ENCODE measurements at regions not wholly inside any gene's neighbourhood (a gene's known extent, or its start where the extent isn't known, plus 50 kb on each side); places are given as distances from the start of the nearest gene placed in this dataset.
A peak's percentile ranks its signal among the peaks of the same experiment; 100 is the strongest.

DNA sequence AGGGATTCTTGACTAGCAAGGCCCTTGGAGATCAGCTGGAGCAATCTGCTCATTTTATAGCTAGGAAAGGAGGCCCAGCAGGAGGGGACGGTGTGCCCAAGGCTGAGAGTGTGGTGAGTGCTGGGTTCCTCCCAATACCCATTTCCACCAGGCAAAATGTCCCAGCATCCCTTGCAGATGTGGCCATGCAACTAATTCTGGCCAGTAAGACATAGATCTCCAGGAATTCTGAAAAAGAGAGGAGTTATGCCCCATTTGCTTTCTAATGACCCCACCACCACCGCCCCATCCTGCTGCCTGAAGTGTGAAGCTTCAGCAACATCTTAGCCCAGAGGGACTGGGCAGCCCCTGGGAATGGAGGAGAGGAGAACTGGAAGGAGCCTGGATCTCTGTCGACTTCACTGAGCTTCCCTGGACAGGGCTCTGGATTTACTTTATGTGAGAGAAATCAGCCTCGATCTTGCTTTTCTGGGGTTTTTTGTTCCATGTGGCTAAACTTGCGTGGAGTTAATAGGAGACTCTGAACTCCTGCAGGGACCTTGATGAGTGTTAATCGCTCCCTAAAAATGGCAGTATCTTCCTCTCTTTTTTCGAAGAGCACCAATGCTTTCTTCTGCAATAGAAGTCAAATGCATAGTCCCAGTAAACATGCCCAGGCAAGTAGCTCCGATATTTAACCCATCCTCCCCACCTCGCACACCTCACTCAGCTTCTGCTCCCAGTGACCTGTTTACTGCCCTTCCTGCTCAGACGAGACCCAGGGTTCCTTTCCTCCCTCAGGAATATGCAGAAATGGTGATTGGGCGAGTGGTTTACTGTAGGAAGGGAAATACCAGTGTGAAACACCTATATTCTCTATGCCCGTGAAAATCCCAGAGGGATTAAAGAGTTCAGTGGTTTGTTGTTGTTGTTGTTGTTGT lies 127.5 kb upstream of the GPR26 start:
- CTCF ChIA-PET (ENCODE audit: low intra/inter-chr PET ratio): no interaction called here
- no peaks in the 10 kb centered on the region for H3K9me1 ChIP-seq (ENCODE audit: control insufficient read depth, insufficient read depth, low read length)
- no peak overlapping the region for H3K9ac ChIP-seq (ENCODE audit: insufficient read depth in 1 of 2, low read depth in 2 of 2, low read length in 2 of 2)
- DNase-seq (ENCODE audit: extremely low read depth in 1 of 4, low spot score in 3 of 4): no peak
- H3K79me2 ChIP-seq (ENCODE audit: control insufficient read depth, insufficient read depth, low read length): no peaks in the 10 kb centered on the region
- FAIRE-seq: no peak
- H3K36me3 ChIP-seq (ENCODE audit: control insufficient read depth, insufficient read depth, low read length): no peaks in the 10 kb centered on the region
- H3K27me3 ChIP-seq (ENCODE audit: control insufficient read depth in 2 of 2, insufficient read depth in 2 of 2, low read length in 2 of 2): no peaks in the 10 kb centered on the region
- H3K4me2 ChIP-seq (ENCODE audit: insufficient read depth, low read length): no peak overlapping the region
- ATAC-seq: no peak
- H3K4me1 ChIP-seq (replicated peaks in 1 of 2; ENCODE audit: control insufficient read depth in 2 of 2, insufficient read depth in 2 of 2, low read length in 2 of 2): no peaks in the 10 kb centered on the region
- no peaks in the 10 kb centered on the region for H4K20me1 ChIP-seq (replicated peaks; ENCODE audit: control insufficient read depth, insufficient read depth, low read length)
- H3K9me3 ChIP-seq (replicated peaks; ENCODE audit: control insufficient read depth, insufficient read depth, low read depth, low read length): no peaks in the 10 kb centered on the region
- H3K4me3 ChIP-seq: no peak overlapping the region
- 0% methylated on average over 9 of the region's 12 CpGs for WGBS (ENCODE audit: insufficient coverage, low coverage, missing lambda C conversion rate)
- H3K27ac ChIP-seq (ENCODE audit: extremely low read depth, low read depth, low read length): no peak overlapping the region
- no peak overlapping the region for H2AFZ ChIP-seq (ENCODE audit: low read depth, low read length)
- intact Hi-C loops (cut with micrococcal nuclease) (no loop called here), in situ Hi-C loops (cut with MboI) (no loop called here)
- no peak for TF ChIP-seq FOXK1 (CRISPR knock-in tag; IDR thresholded peaks at IDR 0.05; ENCODE audit: borderline replicate concordance)
- POLR2A ChIA-PET: no interaction called here
- BruUV-seq (replicated peaks): no TSS peak

DNA sequence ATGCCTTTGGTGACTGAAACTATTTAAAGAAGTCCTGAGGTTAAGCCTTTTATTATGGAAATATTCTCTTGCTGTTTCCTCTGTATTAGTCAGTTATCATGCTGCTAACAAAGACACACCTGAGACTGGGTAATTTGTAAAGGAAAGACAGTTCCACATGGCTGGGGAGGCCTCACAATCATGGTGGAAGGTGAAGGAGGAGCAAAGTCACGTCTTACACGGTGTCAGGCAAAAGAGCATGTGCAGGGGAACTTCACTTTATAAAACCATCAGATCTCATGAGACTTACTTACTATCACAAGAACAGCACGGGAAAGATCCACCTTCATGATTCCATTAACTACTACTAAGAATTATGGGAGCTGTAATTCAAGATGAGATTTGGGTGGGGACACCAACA lies 121.2 kb upstream of the GPR26 start:
- no peaks in the 10 kb centered on the region for H3K79me2 ChIP-seq (ENCODE audit: control insufficient read depth, insufficient read depth, low read length)
- no peaks in the 10 kb centered on the region for H4K20me1 ChIP-seq (replicated peaks; ENCODE audit: control insufficient read depth, insufficient read depth, low read length)
- H3K4me1 ChIP-seq (replicated peaks in 1 of 2; ENCODE audit: control insufficient read depth in 2 of 2, insufficient read depth in 2 of 2, low read length in 2 of 2): no peaks in the 10 kb centered on the region
- no peak overlapping the region for H3K4me3 ChIP-seq
- DNase-seq (ENCODE audit: extremely low read depth in 1 of 4, low spot score in 3 of 4) (no peak), ATAC-seq (no peak), FAIRE-seq (no peak)
- no peak overlapping the region for H2AFZ ChIP-seq (ENCODE audit: low read depth, low read length)
- no TSS peak for BruUV-seq (replicated peaks)
- WGBS (ENCODE audit: insufficient coverage, low coverage, missing lambda C conversion rate): 0% methylated on average over 3 of the region's 3 CpGs
- no peak overlapping the region for H3K27ac ChIP-seq (ENCODE audit: extremely low read depth, low read depth, low read length)
- no peaks in the 10 kb centered on the region for H3K9me1 ChIP-seq (ENCODE audit: control insufficient read depth, insufficient read depth, low read length)
- H3K27me3 ChIP-seq (ENCODE audit: control insufficient read depth in 2 of 2, insufficient read depth in 2 of 2, low read length in 2 of 2): no peaks in the 10 kb centered on the region
- in situ Hi-C loops (cut with MboI): no loop called here
- TF ChIP-seq NUFIP1 (IDR thresholded peaks at IDR 0.05; ENCODE audit: partially characterized antibody) (no peak), ZNF431 (CRISPR knock-in tag; IDR thresholded peaks at IDR 0.05) (peak; percentile 64; the same call in 1 of the 2 replicates)
- H3K9me3 ChIP-seq (replicated peaks; ENCODE audit: control insufficient read depth, insufficient read depth, low read depth, low read length): no peaks in the 10 kb centered on the region
- no peak overlapping the region for H3K9ac ChIP-seq (ENCODE audit: insufficient read depth in 1 of 2, low read depth in 2 of 2, low read length in 2 of 2)
- H3K36me3 ChIP-seq (ENCODE audit: control insufficient read depth, insufficient read depth, low read length): no peaks in the 10 kb centered on the region
- no peak overlapping the region for H3K4me2 ChIP-seq (ENCODE audit: insufficient read depth, low read length)
- POLR2A ChIA-PET: no interaction called here
- intact Hi-C loops (cut with micrococcal nuclease): no loop called here
- CTCF ChIA-PET (ENCODE audit: low intra/inter-chr PET ratio): no interaction called here
